HG02943 (cell line): ENCODE measurements at regions not wholly inside any gene's neighbourhood (a gene's known extent, or its start where the extent isn't known, plus 50 kb on each side); places are given as distances from the start of the nearest gene placed in this dataset.
"Not testable (repeated sequence)": the region's sequence is repeated elsewhere in the genome, so short reads cannot be mapped to it uniquely, and the experiment has no call there.

ENCODE experiments used
- ATAC-seq: cut with Tn5 transposase; IDR thresholded peaks from one replicate; pipeline ENCODE4 v1.9.1; 2021; ENCODE audit warnings: mild to moderate bottlenecking, low read depth, moderate library complexity; ENCODE audit not compliant: unreplicated experiment

DNA sequence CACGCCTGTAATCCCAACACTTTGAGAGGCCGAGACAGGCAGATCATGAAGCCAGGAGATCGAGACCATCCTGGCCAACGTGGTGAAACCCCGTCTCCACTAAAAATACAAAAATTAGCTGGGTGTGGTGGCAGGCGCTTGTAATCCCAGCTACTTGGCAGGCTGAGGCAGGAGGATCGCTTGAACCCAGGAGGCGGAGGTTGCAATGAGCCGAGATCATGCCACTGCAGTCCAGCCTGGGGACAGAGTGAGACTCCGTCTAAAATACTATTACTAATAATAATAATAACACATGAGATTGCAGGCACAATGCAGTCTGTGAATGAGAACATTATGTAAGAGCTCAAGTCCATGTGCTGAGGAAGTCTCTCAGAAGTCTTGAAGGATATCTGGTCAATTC, 1684.4 kb downstream of the SPATA31A7 start:
- ATAC-seq = not testable (repeated sequence)

GRCh38 chr9:62874745-62875599, 1685.1 kb downstream of the SPATA31A7 start:
- ATAC-seq = not testable (repeated sequence)

GRCh38 chr9:62877552-62877951, 1687.7 kb downstream of the SPATA31A7 start:
- ATAC-seq = not testable (repeated sequence)

DNA sequence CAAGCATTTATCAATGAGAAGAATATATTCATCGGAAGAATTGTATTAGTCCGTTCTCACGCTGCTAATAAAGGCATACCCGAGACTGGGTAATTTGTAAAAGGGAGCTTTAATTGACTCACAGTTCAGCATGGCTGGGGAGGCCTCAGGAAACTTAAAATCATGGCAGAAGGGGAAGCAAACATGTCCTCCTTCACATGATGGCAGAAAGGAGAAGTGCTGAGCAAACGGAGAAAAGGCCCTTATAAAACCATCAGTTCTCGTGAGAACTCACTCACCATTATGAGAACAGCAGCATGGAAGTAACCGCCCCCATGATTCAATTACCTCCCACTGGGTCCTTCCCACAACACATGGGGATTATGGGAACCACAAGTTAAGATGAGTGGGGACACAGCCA, 1688.2 kb downstream of the SPATA31A7 start:
- ATAC-seq = not testable (repeated sequence)

DNA sequence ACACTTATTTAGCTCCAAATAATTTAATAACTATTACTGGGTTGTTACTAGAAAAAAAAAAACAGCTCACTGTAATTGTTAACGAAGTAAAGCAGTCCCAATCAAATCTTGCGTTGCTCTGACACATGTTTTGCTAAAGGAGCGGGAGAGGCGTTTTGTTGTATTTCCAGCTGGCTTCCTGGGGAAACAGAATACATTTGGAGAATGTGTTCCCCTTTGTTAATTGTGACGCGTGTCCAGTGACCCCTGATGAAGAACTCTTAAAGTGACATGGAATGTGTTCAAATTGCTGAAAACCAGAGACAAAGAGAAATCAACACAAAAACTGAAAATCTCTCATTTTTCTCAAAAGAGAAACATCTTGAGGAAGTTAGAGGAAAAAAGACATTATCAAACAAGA, 1690.6 kb downstream of the SPATA31A7 start:
- ATAC-seq = not testable (repeated sequence)

- ATAC-seq = not testable (repeated sequence)
Measured at GRCh38 chr9:62880971-62881370, 1691.1 kb downstream of the SPATA31A7 start.

DNA sequence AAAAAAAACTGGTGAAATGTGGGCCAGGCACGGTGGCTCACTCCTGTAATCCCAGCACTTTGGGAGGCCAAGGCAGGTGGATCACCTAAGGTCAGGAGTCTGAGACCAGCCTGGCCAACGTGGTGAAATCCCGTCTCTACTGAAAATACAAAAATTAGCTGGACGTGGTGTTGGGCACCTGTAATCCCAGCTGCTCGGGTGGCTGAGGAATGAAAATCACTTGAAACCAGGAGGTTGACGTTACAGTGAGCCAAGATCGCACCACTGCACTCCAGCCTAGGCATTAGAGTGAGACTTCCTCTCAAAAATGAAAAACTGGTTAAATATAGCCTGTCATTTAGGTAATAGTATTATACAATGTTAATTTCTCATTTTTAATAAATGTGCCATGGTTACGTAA, 1692.0 kb downstream of the SPATA31A7 start:
- ATAC-seq = not testable (repeated sequence)

- ATAC-seq = not testable (repeated sequence)
Measured at GRCh38 chr9:62882717-62883116, 1692.9 kb downstream of the SPATA31A7 start.

- not testable (repeated sequence) for ATAC-seq
Measured at GRCh38 chr9:62896692-62897091, 1706.9 kb downstream of the SPATA31A7 start.

DNA sequence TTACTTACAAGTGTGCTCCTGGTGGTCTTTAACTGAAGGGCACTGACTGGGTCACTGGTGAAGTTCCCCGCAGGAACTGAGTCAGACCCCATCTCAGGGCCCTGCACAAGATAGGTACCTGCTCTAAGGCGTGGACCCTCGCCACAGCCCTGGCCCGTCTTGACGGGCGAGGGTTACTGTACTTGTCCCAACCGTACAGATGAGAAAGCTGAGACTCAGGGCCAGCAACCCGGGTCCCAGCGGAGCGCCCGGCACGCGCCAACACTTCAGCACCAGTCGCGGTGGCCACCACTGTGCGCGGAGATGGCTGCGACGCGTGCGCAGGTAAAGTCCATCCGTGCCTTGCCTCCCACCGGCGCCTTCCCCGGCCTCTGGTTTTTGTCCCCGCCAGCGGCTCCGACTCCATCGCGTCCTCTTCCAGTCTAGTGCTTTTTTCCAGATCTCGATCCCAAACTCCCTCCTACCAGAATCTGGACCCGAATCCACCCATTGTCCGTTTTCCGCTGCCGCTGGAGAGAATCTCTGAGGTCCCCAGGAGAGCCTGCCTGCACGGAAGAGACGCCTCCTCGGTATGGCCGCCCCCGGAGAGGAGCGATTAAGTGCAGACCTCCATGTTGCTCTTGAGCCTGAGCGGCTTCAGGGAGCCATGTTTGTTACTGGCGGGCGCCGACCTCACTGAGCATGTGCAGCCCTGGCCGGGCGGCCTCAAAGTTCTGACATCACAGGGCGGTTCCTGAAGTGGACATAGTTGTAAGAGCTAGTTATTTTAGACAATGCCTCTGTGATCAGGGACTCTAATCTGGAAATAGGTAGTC, 1707.8 kb downstream of the SPATA31A7 start:
- ATAC-seq = not testable (repeated sequence)

GRCh38 chr9:62899666-62900065, 1709.8 kb downstream of the SPATA31A7 start:
- not testable (repeated sequence) for ATAC-seq

DNA sequence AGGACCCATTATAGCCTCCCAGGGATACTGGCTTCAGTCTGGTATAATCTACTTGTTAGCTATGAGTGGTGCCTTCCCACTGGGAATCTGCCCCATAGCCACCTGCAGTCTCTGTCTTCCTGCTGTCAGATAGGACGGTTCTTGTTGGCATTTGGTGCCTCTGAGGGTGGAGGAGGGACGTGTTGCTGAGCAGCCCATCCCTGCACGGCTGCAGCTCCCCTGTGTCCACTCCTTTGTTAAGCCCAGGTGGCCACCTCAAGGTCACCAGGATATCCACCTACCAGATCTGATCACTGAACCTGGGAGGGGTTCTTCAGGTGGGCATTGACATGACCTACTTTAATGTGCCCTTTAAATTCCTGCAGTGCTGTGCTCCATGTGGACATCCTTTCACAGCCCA, 1714.2 kb downstream of the SPATA31A7 start:
- ATAC-seq = not testable (repeated sequence)

DNA sequence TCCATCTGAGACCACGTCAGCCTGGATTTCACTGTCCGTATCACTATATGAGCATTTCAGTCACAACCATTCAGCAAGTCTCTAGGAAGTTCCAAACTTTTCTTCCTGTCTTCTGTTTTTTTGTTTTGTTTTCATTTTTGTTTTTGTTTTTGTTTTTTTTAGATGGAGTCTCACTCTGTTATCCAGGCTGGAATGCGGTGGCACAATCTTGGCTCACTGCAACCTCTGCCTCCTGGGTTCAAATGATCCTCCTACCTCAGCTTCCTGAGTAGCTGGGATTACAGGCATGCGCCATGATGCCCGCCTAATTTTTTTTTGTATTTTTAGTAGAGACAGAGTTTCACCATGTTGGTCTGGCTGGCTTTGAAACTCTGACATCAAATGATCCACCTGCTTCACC, 1715.9 kb downstream of the SPATA31A7 start:
- ATAC-seq = not testable (repeated sequence)

DNA sequence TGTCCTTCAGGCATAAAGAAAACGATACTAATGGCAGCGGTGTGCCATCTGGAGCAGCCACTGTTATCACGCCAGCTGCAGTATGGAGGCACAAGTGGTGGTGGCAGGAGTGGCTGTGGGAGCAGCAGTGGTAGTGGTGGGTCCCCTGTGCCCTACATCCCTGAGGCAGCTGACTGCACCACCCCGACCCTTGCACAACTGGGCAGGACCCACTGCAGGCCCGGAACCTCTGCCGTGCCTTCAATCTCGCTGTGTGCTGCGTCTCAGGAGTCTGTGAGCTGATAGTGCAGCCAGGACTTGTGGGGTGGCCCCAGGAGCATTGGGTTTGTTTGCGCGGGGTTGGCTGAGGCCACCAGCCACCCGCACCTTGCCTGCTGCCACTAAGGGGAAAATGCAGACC, 1718.0 kb downstream of the SPATA31A7 start:
- not testable (repeated sequence) for ATAC-seq

- not testable (repeated sequence) for ATAC-seq
Measured at GRCh38 chr9:62908271-62908670, 1718.4 kb downstream of the SPATA31A7 start.

DNA sequence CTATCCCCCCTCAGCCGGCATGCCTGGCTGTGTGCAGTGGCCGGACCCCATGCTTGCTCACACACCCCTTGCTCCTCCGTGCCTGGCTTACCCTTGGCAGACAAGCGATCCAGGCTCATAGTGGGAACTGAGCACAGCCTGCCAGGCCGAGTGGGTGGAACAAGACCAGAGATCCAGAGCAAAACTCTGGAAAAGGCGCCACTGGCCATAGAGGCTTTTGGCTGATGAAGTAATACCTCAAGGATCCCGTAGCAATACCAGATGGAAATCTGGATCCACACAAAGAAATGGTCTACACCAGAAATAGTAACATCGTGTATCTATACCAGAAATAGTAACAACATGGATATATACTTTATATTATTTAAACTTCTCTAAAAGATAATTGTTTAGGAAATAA, 1719.6 kb downstream of the SPATA31A7 start:
- ATAC-seq = not testable (repeated sequence)

DNA sequence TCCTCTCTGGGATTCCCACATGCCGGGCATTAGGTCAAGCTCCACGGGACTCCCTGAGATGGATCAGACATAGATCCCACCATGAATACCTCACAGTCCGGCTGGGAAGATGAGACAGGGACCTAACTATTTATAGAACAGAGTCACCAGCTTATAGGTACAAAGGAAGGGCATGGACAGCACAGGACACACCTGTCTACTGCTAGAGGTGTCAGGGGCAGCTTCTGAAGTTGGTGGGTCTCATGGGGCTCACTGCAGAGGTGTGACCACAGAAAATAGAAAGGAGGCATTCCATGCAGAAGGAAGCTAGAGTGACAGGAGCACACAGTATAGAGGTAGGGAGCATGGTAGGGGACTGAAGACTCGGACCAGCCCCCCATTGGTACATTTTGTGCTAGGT, 1722.4 kb downstream of the SPATA31A7 start:
- ATAC-seq = not testable (repeated sequence)

GRCh38 chr9:62915168-62915567, 1725.3 kb downstream of the SPATA31A7 start:
- ATAC-seq = not testable (repeated sequence)

- ATAC-seq = peak; percentile 95
Measured at GRCh38 chr9:62915661-62916060, 1725.8 kb downstream of the SPATA31A7 start.

DNA sequence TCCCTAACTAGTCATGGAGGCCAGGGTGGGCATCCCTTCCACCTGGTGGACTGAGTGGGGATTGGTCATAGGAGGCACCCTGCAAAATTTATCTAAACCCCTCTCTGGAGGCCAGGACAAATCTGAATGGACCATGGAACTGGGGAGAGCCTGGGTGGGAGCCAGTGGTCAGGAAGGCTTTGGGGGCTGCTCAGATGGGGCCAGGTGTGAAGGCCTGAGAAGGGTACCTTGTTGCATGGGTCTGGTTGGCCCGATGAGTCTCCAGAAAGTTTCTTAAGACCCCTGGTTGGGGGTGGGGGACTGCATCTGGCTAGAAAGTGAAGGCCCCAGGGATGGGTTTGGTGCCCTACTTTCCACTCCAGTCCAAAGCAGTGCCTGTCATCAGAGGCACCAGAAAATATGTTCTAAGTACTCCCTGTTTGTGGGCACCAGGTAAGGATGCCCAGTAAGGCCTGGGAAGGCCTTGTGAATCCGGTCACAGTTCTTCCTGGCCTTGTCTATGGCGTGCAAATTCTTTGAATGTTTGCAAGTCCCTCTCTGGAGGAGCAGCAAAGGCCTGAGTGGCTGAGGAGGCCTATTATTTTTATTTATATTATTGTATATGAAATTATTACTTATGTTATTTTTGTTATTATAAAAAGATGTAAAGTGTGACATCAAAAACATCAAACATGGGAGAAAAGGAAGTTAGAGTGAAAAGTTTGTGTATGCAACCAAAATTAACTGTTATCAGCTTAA, 1729.0 kb downstream of the SPATA31A7 start:
- not testable (repeated sequence) for ATAC-seq
